ENCODE measurements at regions not wholly inside any gene's neighbourhood (a gene's known extent, or its start where the extent isn't known, plus 50 kb on each side); places are given as distances from the start of the nearest gene placed in this dataset.
"Not testable (repeated sequence)": the region's sequence is repeated elsewhere in the genome, so short reads cannot be mapped to it uniquely, and the experiment has no call there.

DNA sequence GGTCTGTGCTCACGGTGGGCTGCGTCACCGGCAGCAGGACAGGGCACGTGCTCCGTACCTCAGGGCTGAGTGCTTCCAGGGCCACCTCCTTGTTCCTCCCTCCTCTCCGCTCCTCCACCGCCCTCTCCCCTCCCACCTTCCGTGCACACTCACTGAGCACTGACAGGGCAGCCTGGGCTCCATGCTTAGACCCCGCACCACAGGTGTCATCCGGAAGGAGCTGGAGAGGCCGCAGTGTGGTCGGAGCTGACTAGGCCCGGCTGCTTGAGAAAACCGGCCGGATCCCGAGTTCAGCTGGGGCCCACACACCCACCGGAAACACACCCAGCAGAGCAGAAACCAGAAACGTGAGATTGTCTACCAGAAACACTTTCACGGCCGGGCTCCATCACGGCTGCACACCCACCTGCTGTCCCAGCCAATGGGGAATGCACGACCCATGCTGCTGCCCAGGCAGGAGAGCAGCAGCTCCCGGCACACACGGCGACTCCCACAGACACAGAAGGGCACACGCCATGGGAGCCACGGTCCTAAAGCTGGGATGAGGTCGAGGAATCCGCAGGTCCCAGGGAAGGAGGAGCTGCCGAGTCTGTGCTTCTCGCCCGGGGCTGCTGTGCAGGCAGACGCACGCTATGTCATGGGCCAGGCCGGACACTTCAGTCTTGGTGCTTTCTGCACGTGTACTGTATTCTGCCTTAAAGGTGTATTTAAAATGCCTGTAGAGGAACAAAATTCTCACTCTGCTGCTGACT is 55.0 kb upstream of the ZNF469 start:
- no peak for DNase-seq (ENCODE audit: low spot score)
- TF ChIP-seq, protein P1, sequence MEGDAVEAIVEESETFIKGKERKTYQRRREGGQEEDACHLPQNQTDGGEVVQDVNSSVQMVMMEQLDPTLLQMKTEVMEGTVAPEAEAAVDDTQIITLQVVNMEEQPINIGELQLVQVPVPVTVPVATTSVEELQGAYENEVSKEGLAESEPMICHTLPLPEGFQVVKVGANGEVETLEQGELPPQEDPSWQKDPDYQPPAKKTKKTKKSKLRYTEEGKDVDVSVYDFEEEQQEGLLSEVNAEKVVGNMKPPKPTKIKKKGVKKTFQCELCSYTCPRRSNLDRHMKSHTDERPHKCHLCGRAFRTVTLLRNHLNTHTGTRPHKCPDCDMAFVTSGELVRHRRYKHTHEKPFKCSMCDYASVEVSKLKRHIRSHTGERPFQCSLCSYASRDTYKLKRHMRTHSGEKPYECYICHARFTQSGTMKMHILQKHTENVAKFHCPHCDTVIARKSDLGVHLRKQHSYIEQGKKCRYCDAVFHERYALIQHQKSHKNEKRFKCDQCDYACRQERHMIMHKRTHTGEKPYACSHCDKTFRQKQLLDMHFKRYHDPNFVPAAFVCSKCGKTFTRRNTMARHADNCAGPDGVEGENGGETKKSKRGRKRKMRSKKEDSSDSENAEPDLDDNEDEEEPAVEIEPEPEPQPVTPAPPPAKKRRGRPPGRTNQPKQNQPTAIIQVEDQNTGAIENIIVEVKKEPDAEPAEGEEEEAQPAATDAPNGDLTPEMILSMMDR (IDR thresholded peaks at IDR 0.05; ENCODE audit: extremely low read depth, missing control alignments), result no peak

DNA sequence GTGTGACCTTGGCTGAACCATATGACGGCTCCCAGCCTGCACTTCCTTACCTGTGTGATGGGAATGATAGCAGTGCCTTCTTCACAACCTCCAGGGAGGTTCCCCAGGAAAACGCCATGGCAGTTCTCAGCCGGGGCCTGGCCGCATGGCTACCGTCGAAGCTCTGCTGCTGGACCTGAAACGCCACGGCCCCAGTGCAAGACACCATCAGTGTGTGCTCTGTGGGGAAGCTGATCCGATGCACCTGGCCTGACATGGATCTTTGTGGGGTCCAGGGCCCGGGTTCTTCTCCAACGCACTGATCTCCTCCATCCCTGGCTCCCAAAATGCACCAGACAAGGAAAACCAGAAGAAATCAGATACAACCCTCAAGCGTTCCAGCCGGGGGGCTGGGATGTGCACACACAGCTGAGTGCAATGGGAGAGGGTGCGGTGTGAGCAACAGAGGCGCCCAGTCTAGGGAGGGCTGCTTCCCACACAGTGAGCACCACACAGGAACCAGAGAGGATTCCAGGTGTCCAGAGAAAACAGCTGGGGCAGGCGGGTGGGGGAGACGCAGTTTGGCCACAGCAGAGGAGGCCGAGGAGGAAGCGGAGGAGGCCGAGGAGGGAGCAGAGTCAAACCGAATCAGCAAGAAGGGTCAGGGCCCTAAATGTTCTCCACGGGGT is 54.3 kb upstream of the ZNF469 start:
- TF ChIP-seq, protein P1 (IDR thresholded peaks at IDR 0.05; ENCODE audit: extremely low read depth, missing control alignments), result no peak
- DNase-seq (ENCODE audit: low spot score), result no peak

DNA sequence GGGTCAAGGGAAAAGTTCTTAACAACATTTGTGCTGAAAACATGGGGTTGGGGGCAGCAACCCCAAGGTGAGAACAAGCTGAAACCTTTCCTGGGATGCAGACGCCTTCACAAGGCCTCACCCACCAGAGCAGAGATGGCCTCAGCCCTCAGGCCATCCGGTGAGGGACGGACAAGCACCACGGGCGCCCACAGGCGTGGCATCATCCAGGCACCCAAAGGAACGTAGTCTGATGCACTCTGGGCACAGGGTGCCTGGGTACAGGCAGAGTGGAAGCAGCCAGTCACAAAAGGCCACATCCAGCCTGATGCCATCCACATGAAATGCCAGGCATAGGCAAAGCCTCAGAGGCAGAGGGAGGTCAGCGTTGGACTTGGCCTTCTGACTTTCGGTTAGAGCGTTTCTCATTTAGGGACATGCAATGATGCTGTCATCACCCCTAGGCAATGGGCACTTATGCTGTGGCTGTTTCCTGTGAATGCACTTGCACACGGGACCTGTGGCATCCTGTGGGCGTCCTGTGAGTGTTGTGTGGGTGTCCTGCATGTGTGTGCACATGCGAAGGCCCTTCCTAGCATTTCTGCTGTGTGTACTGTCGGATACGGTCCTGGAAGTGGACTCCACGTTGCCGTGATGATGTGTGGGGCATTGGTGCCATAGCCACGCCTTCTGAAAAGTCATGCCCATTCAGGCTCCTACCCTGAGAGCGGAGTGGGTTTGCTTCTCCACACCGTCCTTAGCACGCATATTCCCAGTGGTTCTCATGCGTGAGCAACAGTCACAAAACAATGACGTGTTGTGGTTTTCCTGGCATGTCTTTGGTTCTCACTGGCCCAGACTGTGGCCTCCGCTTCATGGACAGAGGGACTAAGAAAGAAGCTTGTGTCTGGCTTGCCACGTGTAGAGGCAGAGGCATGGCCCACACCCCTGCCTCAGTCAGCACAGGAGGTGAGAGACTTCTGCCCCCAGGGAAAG is 52.7 kb upstream of the ZNF469 start:
- DNase-seq (ENCODE audit: low spot score), result no peak
- TF ChIP-seq, protein P1 (IDR thresholded peaks at IDR 0.05; ENCODE audit: extremely low read depth, missing control alignments), result no peak

DNA sequence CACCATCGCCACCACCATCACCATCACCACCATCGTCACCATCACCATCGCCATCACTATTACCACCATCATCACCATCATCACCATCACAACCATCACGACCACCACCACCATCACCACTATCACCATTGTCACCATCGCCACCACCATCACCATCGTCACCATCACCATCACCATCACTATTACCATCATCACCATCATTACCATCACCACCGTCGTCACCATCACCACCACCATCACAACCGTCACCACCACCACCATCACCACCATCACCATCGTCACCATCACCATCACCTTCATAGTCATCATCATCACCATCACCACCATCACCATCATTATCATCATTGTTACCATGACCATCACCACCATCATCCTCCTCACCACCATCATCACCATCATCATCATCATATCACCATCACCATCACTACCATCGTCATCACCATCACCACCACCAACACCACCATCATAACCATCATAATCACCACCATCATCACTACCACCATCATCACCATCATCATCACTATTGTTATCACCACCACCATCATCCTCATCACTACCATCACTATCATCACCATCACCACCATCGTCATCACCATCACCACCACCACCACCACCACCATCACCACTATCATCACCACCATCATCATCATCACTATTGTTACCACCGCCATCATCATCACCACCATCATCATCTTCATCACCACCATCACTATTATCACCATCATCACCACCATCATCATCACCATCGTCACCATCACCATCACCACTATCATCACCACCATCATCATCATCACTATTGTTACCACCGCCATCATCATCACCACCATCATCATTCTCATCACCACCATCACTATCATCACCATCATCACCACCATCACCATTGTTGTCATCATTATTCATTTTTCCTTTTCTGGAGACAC is 51.5 kb upstream of the ZNF469 start:
- no peak for DNase-seq (ENCODE audit: low spot score)
- TF ChIP-seq, protein P1 (IDR thresholded peaks at IDR 0.05; ENCODE audit: extremely low read depth, missing control alignments), result no peak

DNA sequence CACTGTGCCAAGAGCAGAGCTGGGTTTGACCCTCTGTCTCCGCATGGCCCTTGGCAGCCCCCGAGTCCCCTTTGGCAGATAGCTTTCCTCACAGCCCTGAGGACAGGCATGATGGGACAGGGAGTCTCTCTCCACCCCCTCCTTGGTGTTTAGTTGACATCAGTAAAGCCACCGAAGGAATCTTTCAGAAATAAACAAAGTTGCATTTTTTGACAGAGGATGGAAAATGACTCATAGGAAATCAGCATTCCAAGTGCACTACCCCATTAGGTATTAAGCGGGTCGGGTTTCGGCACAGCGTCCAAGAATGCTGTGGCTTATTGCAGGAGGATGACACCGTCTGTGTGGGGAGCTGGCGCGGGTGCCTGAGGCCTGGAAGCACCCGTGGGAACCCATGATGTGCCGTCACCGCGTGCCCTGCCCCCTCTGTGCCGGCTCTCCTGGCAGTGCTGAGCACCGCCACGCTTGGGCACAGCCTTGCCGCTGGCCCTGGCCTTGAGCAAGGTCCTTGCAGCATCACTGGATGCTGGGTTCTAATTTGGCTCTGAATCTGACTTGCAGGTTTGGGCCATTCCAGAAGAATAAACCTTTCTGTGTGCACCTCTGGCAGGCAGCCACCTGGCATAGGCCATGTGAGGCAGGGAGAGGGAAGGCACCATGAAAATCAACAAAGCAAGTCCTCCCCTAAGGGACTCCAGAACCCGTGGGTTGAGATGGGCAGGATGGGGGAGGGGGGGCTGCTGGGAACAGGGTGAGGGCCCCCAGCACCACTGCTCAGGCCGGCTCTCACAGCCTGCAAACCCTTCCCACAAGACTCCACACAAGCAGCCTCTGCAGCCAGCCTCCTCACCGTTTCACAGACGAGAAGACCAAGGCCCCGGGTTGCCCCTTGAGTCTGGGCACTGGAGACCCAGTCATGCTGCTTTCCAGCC is 50.5 kb upstream of the ZNF469 start:
- TF ChIP-seq, protein P1 (IDR thresholded peaks at IDR 0.05; ENCODE audit: extremely low read depth, missing control alignments), result no peak
- no peak for DNase-seq (ENCODE audit: low spot score)

DNA sequence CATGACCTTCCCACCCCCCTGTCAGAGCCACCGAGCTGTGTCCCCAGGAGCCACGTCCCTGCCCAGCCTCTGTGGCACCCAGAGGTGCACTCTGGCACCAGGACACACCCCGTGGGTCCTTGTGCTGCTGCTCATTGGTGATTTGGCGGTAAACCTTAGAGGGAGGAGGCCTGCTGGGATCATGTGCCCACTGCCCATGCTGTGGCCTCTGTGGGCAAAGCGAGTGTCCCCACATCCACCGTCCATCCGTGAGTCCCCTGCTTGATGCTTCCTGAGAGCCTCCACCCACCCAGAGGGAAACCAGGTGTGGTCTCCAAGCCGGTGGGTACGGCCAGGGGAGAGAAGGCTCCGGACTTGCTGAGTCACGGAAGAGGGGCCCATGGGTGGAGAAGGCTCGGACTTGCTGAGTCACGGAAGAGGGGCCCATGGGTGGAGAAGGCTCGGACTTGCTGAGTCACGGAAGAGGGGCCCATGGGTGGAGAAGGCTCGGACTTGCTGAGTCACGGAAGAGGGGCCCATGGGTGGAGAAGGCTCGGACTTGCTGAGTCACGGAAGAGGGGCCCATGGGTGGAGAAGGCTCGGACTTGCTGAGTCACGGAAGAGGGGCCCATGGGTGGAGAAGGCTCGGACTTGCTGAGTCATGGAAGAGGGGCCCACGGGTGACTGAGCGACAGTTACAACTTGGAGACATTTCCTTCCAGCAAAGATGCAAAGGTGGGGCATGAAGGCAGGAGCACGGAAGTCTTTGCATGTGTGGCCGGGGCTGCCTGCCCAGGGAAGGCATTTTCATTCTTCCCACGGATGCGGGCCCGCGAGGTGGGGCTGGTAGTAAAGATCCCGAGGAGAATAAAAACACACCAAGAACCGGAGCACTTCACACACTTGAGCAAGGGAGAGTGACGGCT is 49.6 kb upstream of the ZNF469 start:
- not testable (repeated sequence) for DNase-seq (ENCODE audit: low spot score)
